ENCODE measurements at regions not wholly inside any gene's neighbourhood (a gene's known extent, or its start where the extent isn't known, plus 50 kb on each side); places are given as distances from the start of the nearest gene placed in this dataset.

DNA sequence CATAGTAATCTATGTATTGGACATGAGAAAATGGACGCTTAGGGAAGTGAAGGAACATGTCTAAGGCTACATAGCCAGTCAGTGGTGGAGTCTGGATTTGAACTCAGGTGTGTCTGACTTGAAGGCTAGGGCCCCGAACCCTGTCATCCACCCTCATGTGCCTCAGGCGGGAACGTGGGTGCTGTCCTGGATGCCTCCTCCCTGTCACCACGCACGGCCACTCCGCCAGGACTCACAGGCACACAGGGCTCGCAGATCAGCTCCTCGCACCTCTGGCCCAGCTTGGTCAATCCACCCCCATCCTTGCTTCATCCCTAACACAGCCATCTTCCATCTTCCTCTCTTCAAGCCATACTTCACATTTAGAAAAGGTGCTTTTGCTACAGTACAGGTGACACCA is 154.7 kb downstream of the KCNJ12 start:
- Histone ChIP-seq H3K9me3 (ENCODE audit: control insufficient read depth in 4 of 4, low read length in 3 of 4) (no peaks in the 10 kb centered on the region), H3K27me3 (ENCODE audit: control insufficient read depth in 4 of 4, insufficient read depth in 4 of 4, low read length in 3 of 4) (no peaks in the 10 kb centered on the region), H3K4me1 (ENCODE audit: control insufficient read depth in 4 of 4, insufficient read depth in 4 of 4, low read length in 3 of 4) (no peaks in the 10 kb centered on the region), H3K27ac (ENCODE audit: low read depth in 1 of 2, low read length in 2 of 2) (no peak overlapping the region), H3K9ac (ENCODE audit: low read depth in 1 of 2, low read length in 2 of 2) (no peak overlapping the region), H3K4me3 (ENCODE audit: low read depth in 1 of 3, low read length in 3 of 3) (no peak overlapping the region), H3K36me3 (ENCODE audit: control insufficient read depth in 4 of 4, insufficient read depth in 3 of 4, low read depth in 1 of 4, low read length in 3 of 4) (peaks cover 0 to 10% (median 8%) of the 10 kb centered on the region in 4 donors)
- TF ChIP-seq SP1 (IDR thresholded peaks at IDR 0.05) = no peak
- TF ChIP-seq NR2F2 (IDR thresholded peaks at IDR 0.05) = no peak
- no peak for TF ChIP-seq FOXA2 (IDR thresholded peaks at IDR 0.05)
- TF ChIP-seq ATF3 (IDR thresholded peaks at IDR 0.05) = no peak
- TF ChIP-seq, protein P1, sequence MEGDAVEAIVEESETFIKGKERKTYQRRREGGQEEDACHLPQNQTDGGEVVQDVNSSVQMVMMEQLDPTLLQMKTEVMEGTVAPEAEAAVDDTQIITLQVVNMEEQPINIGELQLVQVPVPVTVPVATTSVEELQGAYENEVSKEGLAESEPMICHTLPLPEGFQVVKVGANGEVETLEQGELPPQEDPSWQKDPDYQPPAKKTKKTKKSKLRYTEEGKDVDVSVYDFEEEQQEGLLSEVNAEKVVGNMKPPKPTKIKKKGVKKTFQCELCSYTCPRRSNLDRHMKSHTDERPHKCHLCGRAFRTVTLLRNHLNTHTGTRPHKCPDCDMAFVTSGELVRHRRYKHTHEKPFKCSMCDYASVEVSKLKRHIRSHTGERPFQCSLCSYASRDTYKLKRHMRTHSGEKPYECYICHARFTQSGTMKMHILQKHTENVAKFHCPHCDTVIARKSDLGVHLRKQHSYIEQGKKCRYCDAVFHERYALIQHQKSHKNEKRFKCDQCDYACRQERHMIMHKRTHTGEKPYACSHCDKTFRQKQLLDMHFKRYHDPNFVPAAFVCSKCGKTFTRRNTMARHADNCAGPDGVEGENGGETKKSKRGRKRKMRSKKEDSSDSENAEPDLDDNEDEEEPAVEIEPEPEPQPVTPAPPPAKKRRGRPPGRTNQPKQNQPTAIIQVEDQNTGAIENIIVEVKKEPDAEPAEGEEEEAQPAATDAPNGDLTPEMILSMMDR (IDR thresholded peaks at IDR 0.05; ENCODE audit: low read depth, low read length, missing input control) = no peak
- no peak for TF ChIP-seq EGR1 (IDR thresholded peaks at IDR 0.05; ENCODE audit: low read depth in 2 of 2)
- TF ChIP-seq RAD21 (IDR thresholded peaks at IDR 0.05) = no peak
- no peak for TF ChIP-seq YY1 (IDR thresholded peaks at IDR 0.05)
- no peak for TF ChIP-seq HNF4G (IDR thresholded peaks at IDR 0.05)
- TF ChIP-seq HNF4A (conservative IDR thresholded peaks at IDR 0.05) = no peak
- TF ChIP-seq GABPA (IDR thresholded peaks at IDR 0.05 in 1 of 2, conservative IDR thresholded peaks at IDR 0.05 in 1 of 2) = no peak
- TF ChIP-seq FOXA1 (IDR thresholded peaks at IDR 0.05) = no peak
- 96% methylated on average over 9 of the region's 9 CpGs for WGBS
- DNase-seq (ENCODE audit: low spot score) = no peak

DNA sequence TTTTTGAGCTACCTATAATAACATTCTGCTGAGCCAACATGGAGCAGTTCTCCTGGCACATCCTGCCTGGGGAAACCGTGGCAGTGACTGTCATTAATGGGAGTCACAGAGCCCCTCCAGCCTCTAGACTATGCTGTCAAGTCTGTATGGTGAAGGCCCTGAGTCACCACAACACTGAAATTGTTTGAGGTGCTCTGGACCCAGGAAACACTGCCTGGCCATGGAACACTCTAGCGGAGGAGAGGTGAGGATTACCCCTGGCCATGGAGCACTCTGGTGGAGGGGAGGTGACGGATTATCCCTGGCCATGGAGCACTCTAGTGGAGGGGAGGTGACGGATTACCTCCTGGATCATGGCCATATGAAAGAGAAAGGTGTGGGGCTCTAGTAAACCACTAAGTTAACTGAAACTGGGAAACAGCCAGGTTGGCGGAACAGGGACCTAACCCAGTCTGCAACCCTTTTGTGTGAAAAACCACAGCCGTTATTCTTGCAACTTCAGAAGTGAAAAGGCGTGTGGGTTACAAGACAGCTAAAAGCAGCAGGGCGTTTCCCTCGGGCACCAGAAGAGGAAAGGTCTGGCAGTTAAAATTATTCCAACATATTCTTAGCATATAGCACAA is 156.7 kb downstream of the KCNJ12 start:
- no peak for TF ChIP-seq JUND (IDR thresholded peaks at IDR 0.05)
- no peak for TF ChIP-seq EGR1 (IDR thresholded peaks at IDR 0.05; ENCODE audit: low read depth in 2 of 2)
- TF ChIP-seq HNF4G (IDR thresholded peaks at IDR 0.05) = no peak
- no peak for TF ChIP-seq RAD21 (IDR thresholded peaks at IDR 0.05)
- TF ChIP-seq YY1 (IDR thresholded peaks at IDR 0.05) = no peak
- TF ChIP-seq GABPA (IDR thresholded peaks at IDR 0.05 in 1 of 2, conservative IDR thresholded peaks at IDR 0.05 in 1 of 2) = no peak
- no peak for TF ChIP-seq REST (IDR thresholded peaks at IDR 0.05)
- TF ChIP-seq, protein P1 (IDR thresholded peaks at IDR 0.05; ENCODE audit: low read depth, low read length, missing input control) = no peak
- TF ChIP-seq FOXA2 (IDR thresholded peaks at IDR 0.05) = no peak
- TF ChIP-seq RXRA (IDR thresholded peaks at IDR 0.05) = no peak
- TF ChIP-seq FOXA1 (IDR thresholded peaks at IDR 0.05) = no peak
- no peak for TF ChIP-seq NR2F2 (IDR thresholded peaks at IDR 0.05)
- no peak for TF ChIP-seq MAX (IDR thresholded peaks at IDR 0.05)
- no peak for TF ChIP-seq SP1 (IDR thresholded peaks at IDR 0.05)
- TF ChIP-seq, protein P2, sequence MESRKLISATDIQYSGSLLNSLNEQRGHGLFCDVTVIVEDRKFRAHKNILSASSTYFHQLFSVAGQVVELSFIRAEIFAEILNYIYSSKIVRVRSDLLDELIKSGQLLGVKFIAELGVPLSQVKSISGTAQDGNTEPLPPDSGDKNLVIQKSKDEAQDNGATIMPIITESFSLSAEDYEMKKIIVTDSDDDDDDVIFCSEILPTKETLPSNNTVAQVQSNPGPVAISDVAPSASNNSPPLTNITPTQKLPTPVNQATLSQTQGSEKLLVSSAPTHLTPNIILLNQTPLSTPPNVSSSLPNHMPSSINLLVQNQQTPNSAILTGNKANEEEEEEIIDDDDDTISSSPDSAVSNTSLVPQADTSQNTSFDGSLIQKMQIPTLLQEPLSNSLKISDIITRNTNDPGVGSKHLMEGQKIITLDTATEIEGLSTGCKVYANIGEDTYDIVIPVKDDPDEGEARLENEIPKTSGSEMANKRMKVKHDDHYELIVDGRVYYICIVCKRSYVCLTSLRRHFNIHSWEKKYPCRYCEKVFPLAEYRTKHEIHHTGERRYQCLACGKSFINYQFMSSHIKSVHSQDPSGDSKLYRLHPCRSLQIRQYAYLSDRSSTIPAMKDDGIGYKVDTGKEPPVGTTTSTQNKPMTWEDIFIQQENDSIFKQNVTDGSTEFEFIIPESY (IDR thresholded peaks at IDR 0.05) = no peak
- no peak for TF ChIP-seq TAF1 (conservative IDR thresholded peaks at IDR 0.05)
- TF ChIP-seq HNF4A (conservative IDR thresholded peaks at IDR 0.05) = no peak
- no peak for TF ChIP-seq ATF3 (IDR thresholded peaks at IDR 0.05)
- H3K27ac ChIP-seq (ENCODE audit: low read depth in 1 of 2, low read length in 2 of 2) = no peak overlapping the region
- no peak overlapping the region for H3K9ac ChIP-seq (ENCODE audit: low read depth in 1 of 2, low read length in 2 of 2)
- no peaks in the 10 kb centered on the region for H3K4me1 ChIP-seq (ENCODE audit: control insufficient read depth in 4 of 4, insufficient read depth in 4 of 4, low read length in 3 of 4)
- DNase-seq (ENCODE audit: low spot score) = no peak
- WGBS = 80% methylated on average over 9 of the region's 9 CpGs
- peaks cover 0 to 7% (median 0%) of the 10 kb centered on the region in 4 donors for H3K9me3 ChIP-seq (ENCODE audit: control insufficient read depth in 4 of 4, low read length in 3 of 4)
- H3K4me3 ChIP-seq (ENCODE audit: low read depth in 1 of 3, low read length in 3 of 3) = no peak overlapping the region
- H3K36me3 ChIP-seq (ENCODE audit: control insufficient read depth in 4 of 4, insufficient read depth in 3 of 4, low read depth in 1 of 4, low read length in 3 of 4) = peaks cover 0 to 10% (median 8%) of the 10 kb centered on the region in 4 donors
- H3K27me3 ChIP-seq (ENCODE audit: control insufficient read depth in 4 of 4, insufficient read depth in 4 of 4, low read length in 3 of 4) = no peaks in the 10 kb centered on the region
